Hematopoietic multipotent progenitor cell treated with erythropoietin and hydrocortisone succinate and interleukin-3 and kit ligand, for 4 days (in vitro differentiated cells): ENCODE measurements at regions not wholly inside any gene's neighbourhood (a gene's known extent, or its start where the extent isn't known, plus 50 kb on each side); places are given as distances from the start of the nearest gene placed in this dataset.

ENCODE experiments used
- DNase-seq: peaks from one replicate; pipeline ENCODE4 v3.0.0-alpha.2; 2015

DNA sequence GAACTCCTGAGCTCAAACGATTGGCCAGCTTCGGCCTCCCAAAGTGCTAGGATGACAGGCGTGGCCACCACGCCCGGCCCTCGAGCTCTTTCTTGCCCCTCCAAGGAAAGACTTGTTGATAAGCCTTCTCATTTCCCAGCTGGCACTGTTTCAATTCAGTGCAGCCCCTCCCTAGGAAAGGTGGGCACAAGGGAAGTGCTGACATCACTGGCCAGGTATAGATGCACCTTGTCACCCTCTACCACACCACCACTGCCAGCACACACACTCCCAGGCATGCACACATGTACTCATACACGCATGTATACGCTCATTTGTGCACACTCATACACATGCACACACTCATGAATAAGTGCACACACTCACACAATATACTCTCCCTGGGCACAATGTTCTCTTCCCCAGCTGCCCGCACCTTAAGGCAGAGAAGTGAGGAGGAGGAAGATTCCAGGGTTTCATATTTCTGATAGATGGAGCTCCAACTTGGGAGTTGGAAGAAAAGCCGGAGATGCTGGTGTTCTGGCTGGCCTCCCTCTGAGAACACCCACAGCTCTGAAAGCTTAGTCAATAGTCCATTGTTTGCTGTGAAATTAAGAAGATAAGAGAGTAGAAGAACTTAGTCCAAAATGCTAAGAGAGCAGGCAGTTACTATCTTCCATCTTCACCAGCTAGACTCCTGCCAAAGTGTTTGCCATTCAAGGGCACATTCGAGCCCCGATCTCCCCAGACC is 196.7 kb downstream of the FOXO1 start:
- DNase-seq = no peak

- no peak for DNase-seq
Observed at GRCh38 chr13:40470660-40471059, 195.8 kb downstream of the FOXO1 start.

- DNase-seq = no peak
Observed at GRCh38 chr13:40471076-40471475, 195.4 kb downstream of the FOXO1 start.

- DNase-seq = no peak
Observed at GRCh38 chr13:40471911-40472310, 194.5 kb downstream of the FOXO1 start.

GRCh38 chr13:40472427-40473220 is 193.8 kb downstream of the FOXO1 start:
- DNase-seq = no peak

- DNase-seq = no peak
Observed at GRCh38 chr13:40475617-40476016, 190.8 kb downstream of the FOXO1 start.

- no peak for DNase-seq
Observed at GRCh38 chr13:40476175-40476958, 190.1 kb downstream of the FOXO1 start.

- peak; percentile 9 for DNase-seq
Observed at GRCh38 chr13:40477623-40478608, 188.5 kb downstream of the FOXO1 start.

DNA sequence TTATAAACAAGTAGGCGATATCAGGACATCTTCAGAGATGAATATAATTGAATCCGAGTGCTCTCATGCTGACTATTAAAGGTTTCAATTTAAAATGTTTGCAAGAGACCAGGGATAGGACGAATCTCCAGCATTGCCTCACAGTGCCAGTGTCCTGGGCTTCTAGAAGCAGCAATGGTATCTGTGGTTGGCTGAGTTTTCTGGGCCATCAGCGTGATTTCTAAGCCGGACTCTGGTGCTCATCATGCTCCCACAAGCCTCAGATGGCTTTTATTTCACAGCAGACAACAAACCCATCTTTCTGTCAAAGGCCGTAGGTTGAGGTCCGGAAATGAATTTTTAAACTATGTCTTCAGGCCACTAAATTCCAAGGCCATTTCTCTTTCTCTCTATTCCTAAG is 187.7 kb downstream of the FOXO1 start:
- DNase-seq = no peak

GRCh38 chr13:40479196-40479845 is 187.1 kb downstream of the FOXO1 start:
- DNase-seq = no peak

DNA sequence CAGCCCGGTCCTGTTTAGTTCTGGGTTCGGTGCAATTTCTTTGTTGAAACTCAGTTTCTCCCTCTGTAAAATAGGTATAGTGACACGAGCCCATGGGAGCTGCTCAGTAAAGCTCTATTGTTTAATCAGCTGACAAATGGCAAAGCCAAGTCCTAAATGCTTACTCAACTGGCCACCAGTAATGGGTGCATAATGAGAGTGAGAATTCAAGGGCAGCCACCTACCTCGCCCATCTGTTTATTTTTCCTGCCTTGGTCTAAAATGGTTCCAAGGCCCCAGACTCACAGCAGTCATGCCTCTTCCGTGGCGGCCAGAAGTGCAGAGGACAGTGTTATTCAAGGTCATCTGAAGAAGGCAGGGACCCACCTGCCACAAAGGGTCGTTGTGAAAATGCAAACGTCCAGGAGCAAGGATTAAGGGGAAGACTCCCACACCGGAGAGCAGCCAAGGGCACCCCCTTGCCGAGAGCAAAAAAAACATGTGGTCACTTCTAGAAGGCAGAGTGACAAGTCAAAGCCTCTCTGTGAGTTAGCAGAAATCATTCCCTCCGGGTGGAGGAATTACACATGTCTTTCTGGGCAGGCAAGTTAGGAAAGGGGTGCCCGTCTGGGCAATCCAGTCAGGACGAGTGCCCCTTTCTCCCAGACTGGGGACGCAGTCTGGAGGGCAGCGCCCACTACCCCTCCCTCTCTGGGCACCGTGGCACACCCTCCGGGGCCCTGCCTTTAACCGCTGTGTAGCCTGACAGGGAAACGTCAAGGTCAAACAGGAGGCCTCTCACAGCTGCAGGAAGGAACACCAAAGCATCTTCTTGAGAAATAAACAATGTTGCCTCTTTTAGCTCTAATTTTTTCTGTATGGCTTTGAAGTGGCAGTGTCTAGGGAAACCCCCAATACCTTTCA is 186.2 kb downstream of the FOXO1 start:
- DNase-seq = no peak

- DNase-seq = no peak
Observed at GRCh38 chr13:40480915-40481516, 185.4 kb downstream of the FOXO1 start.

GRCh38 chr13:40483601-40484000 is 182.8 kb downstream of the FOXO1 start:
- DNase-seq = no peak

- DNase-seq = no peak
Observed at GRCh38 chr13:40484101-40484800, 182.2 kb downstream of the FOXO1 start.

DNA sequence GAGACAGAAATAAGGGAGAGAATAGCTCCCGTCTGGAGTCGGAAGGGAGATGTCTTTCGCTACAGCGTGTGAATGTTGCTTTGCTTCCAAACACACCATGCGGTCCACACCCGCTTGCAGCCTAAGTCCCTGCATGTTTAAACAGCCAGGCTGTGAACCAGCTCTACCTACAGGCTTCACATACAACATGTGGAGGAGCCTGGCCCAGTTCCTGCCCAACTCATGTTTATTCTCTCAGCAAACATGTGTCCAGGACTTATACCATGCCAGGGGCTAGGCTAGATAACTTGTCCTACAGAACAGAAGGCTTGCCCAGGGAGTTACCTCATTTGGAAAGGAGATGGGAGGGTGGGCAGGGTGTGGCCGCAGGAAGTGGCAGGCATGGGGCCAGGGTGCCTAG is 181.5 kb downstream of the FOXO1 start:
- peak; percentile 7 for DNase-seq

DNA sequence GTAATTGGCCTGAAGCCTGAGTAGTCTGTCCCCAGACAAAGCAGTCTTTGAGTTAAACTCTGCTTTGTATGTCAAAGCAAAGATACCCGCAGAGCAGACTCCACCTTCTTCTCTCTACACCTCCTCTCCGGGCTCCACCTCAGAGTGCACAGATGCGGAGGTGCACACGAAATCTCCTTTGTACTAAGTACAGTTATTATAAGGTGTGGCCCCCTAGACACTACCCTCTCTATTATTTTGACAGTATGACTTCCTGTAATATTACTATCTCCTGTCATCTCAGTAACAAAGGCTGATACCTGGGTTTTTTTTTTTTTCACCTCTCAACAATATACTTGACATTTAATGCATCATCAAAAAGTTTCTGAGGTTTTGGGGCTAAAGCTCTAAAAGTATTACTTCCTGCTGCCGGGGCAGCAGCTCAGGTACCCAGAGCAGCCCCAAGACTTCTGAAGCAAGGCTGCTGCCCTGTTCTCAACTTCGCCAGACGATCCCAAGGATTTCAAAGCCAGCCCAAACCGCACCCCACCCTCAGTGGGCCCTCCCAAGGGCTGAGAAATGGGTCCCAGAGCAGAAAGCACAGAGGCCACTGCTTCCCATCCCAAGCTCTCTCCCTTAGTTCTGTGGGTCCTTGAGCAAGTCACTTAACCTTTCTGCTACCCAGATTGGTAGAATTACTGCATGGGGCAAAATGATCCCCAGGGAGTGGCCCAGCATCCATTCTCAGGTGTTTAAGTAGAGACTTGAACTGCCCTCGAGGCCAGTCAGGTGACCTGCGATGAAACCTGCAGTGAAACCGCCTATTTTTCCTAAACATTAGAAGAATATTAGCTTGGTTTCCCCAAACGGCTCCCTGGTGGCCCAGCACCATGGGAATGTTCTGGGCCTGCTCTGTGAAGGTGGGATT is 180.6 kb downstream of the FOXO1 start:
- no peak for DNase-seq

- DNase-seq = no peak
Observed at GRCh38 chr13:40486518-40487163, 179.8 kb downstream of the FOXO1 start.

DNA sequence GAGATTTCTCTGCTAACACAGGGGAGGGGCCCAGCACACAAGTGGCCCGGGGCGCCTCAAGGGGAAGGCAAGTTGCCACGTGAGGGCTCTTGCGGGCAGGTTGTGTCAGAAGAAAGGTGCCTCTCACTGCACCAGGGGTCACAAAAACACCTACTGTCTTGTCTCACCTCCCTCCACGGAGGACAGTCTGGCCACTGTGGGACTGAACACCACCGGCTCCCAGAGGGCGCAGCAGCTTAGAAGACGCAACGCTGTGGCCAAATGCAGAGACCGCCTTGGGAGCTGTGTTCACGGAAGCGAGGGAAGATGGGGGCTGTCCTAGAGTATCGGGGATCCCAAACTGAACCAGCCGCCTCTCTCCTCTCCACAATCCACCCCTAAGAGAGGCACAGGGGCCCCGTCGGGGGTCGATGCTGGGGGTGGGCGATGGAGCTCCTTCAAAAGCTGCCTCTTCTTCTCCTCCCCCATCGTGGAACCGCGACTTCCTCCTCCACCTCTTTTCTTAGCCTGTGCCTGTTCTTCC is 177.5 kb downstream of the FOXO1 start:
- no peak for DNase-seq
